AML-193 (cell line): ENCODE measurements at regions not wholly inside any gene's neighbourhood (a gene's known extent, or its start where the extent isn't known, plus 50 kb on each side); places are given as distances from the start of the nearest gene placed in this dataset.

Source experiments
- DNase-seq, 2 experiments: peaks; one replicate each; lab custom pipeline; 2025; lab: John Stamatoyannopoulos, UW

- DNase-seq = no peak
These were observed 282.6 kb downstream of the TPBG start for GRCh38 chr6:82646231-82646615.

GRCh38 chr6:82651845-82652335 is 288.3 kb downstream of the TPBG start:
- no peak for DNase-seq

- no peak for DNase-seq
These were observed 315.6 kb downstream of the TPBG start for GRCh38 chr6:82679232-82679631.

GRCh38 chr6:82680192-82680591 is 316.6 kb downstream of the TPBG start:
- no peak for DNase-seq

GRCh38 chr6:82681119-82681714 is 317.6 kb downstream of the TPBG start:
- no peak for DNase-seq

DNA sequence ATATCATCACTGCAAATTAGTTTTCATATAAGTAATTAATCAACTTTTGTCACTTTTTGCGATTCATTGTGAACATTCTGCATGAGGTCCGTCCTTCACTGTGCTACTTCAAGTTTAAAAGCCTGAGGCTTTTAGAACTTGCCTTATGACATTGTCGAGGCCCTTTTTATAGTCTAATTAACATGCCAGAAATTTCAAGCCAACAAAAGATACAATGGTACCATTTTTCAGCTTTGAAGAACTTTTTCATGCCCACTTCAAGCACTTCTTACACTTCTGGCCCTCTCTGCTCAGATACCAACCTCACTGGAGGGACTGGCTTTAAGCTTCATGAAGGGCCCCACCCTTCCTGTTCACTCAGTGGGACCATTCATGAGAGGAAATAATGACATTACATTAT is 323.1 kb downstream of the TPBG start:
- no peak for DNase-seq

GRCh38 chr6:82687855-82688254 is 324.2 kb downstream of the TPBG start:
- no peak for DNase-seq

- DNase-seq = no peak
These were observed 326.7 kb downstream of the TPBG start for GRCh38 chr6:82690283-82690682.

GRCh38 chr6:82691997-82692396 is 328.4 kb downstream of the TPBG start:
- DNase-seq = no peak

DNA sequence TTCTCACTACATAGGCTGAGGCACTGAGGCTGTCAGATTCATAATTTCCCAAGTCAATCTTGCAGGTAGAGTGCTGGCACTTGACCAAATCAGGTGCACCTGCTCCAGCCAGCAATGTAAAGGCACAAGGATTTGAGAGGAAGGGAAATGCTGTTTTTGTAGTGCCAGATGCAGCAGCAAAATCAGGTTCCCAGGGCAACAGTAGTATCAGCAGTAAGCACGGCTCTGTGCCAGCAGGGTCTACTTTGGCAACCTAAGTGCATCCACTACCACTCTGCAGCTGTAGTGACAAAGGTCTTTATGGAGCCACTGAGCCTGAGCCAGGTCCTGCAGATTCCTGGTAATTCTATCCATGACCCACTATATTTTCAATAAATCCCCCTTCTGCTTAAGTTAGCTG is 329.5 kb downstream of the TPBG start:
- no peak for DNase-seq

DNA sequence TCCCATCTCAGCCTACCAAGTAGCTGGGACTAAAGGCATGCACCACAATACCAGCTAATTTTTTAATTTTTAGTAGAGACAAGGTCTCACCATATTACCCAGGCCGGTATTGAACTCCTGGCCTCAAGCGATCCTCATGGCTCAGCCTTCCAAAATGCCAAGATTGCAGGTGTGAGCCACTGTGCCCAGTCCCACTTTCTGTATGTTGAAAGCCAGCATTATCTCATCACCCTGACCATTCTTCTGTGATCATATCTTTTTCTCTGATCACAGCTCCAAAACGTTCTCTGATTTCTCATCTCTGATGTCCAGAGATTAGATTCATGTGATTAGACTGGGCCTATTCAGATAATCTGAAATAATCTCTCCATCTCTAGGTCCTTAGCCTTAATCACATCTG is 337.7 kb downstream of the TPBG start:
- DNase-seq = no peak

- no peak for DNase-seq
These were observed 339.0 kb downstream of the TPBG start for GRCh38 chr6:82702574-82702973.

- no peak for DNase-seq
These were observed 339.6 kb downstream of the TPBG start for GRCh38 chr6:82703230-82703629.

- DNase-seq = no peak
These were observed 340.4 kb downstream of the TPBG start for GRCh38 chr6:82704045-82704444.

DNA sequence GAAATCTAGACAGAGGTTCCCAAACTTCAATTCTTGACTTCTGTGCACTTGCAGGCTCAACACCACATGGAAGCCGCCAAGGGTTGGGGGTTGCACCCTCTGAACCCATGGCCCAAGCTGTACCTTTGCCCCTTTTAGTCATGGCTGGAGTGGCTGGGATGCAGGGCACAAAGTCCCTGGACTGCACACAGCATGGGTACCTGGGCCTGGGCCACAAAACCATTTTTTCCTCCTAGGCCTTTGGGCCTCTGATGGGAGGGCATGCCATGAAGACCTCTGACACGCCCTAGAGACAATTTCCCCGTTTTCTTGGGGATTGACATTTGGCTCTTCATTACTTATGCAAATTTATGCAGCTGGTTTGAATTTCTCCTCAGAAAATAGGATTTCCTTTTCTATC is 342.0 kb downstream of the TPBG start:
- DNase-seq = no peak

DNA sequence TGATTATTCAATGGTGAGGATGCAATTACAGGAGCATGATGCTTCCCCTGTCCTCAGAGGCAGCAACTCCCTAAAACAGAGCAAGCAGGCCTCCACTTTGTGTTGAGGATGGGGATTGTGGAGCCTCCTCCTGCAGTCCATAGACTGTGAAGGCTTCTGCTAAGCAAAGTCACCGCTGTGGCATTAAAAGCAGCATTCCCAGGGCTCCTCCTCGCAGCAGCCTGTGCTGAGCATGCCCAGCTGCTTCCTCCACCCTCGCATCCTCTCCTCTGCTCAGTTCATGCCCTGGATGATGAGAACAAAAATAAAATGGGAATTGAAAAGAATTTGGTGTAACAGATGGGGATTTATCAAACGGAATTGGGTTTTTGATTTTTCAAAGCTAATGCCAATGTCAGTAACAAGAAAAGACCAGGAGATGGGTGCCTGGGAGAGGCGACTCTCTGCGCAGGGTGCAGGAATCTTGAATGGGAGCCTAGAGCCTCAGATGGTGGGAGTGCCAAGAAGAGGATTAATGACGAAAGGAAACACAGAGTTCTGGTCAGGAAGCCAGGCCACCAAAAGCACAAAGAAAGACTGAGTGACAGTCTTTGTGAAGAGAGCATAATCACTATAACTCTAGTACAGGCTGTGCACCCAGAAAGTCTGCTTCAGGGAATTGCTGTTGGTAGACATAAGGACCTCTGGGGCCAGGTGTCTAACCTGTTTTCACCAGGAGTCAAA is 347.6 kb downstream of the TPBG start:
- no peak for DNase-seq

- DNase-seq = no peak
These were observed 348.4 kb downstream of the TPBG start for GRCh38 chr6:82711971-82712370.

GRCh38 chr6:82712389-82712788 is 348.8 kb downstream of the TPBG start:
- no peak for DNase-seq

DNA sequence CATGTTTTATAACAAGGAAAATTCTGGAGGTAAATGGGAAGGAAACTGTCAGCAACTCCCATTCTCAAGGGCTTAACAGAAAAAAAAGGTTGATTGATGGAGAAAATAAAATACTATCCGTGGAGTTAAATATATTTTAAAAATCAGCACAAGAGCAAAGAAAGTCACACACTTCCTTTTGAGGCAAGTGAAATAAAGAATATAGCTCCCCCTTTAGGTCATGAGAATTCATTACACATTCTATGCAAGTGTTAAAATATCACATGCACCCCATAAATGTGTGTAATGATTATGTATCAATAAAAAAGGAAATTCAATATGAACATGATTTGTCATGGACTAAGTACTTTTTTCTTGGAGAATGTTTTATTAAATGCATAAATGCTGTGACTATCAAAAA is 349.2 kb downstream of the TPBG start:
- peak; percentile 41 to 46 for DNase-seq

GRCh38 chr6:82720992-82721391 is 344.6 kb downstream of the UBE3D start:
- DNase-seq = no peak

DNA sequence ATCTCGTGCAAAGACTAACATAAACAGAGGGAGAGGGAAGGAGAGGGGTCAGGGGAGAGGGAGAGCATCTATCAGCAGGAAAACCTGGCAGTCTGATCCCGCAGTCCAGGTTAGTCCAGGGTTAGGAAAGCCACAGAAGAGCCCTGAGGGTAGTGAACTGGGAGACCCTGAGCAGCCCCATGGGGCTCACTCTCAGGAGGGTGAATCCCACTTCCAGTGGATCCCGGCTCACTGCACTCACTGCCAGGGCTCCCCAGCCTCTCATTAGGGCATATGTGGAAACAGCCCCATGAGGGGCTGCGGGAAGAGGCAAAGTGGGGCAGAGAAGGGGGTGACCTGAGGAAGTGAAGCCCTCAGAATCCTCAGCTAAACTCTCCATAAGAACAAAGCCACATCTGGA is 329.9 kb downstream of the UBE3D start:
- DNase-seq = no peak

DNA sequence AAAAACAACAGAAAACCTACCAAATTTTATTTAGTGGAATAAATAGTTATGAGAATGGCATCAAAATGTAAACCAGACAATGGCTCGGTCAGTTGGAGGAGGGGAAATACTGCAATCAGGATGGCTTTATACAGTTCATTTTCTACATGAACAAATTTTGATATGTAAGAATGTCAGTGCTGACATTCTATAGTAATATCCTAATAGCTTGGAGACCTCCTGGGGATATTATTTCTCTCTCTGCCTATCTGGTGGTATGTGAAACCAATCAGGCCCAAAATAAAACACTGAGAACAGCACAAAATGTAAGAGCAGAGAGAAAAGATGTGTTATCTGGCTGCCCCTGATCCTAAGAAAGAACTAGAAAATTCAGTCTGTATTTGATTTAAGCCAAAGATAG is 327.7 kb downstream of the UBE3D start:
- no peak for DNase-seq

- no peak for DNase-seq
These were observed 326.9 kb downstream of the UBE3D start for GRCh38 chr6:82738773-82739172.

GRCh38 chr6:82739303-82739702 is 326.3 kb downstream of the UBE3D start:
- no peak for DNase-seq
